Kasumi-1 (cell line): ENCODE measurements at regions not wholly inside any gene's neighbourhood (a gene's known extent, or its start where the extent isn't known, plus 50 kb on each side); places are given as distances from the start of the nearest gene placed in this dataset.
A peak's percentile ranks its signal among the peaks of the same experiment; 100 is the strongest.
"Not testable (repeated sequence)": the region's sequence is repeated elsewhere in the genome, so short reads cannot be mapped to it uniquely, and the experiment has no call there.

Source experiments
- DNase-seq, 2 experiments: peaks; one replicate each; lab custom pipeline; 2025; lab: John Stamatoyannopoulos, UW

- no peak for DNase-seq
Observed at GRCh38 chr12:7591531-7591930, 74.2 kb downstream of the APOBEC1 start.

GRCh38 chr12:7590085-7590484 lies 75.6 kb downstream of the APOBEC1 start:
- not testable (repeated sequence) for DNase-seq

- peak; percentile 60 to 62 for DNase-seq
Observed at GRCh38 chr12:7588742-7589329, 76.9 kb downstream of the APOBEC1 start.

- not testable (repeated sequence) for DNase-seq
Observed at GRCh38 chr12:7584137-7584536, 80.6 kb upstream of the CD163 start.

- DNase-seq = no peak
Observed at GRCh38 chr12:7583471-7583870, 79.9 kb upstream of the CD163 start.

GRCh38 chr12:7582796-7583195 lies 79.2 kb upstream of the CD163 start:
- DNase-seq = no peak

- DNase-seq = no peak
Observed at GRCh38 chr12:7581625-7582024, 78.0 kb upstream of the CD163 start.

GRCh38 chr12:7581046-7581445 lies 77.5 kb upstream of the CD163 start:
- no peak for DNase-seq

GRCh38 chr12:7571257-7571656 lies 67.7 kb upstream of the CD163 start:
- DNase-seq = peak; percentile 1

GRCh38 chr12:7557227-7557626 lies 53.6 kb upstream of the CD163 start:
- DNase-seq = peak; percentile 48 to 53

- peak; percentile 61 to 73 for DNase-seq
Observed at GRCh38 chr12:7555752-7556151, 52.2 kb upstream of the CD163 start.

- DNase-seq = not testable (repeated sequence)
Observed at GRCh38 chr12:7554831-7555230, 51.3 kb upstream of the CD163 start.
